AG08395 (cell line): ENCODE measurements at regions not wholly inside any gene's neighbourhood (a gene's known extent, or its start where the extent isn't known, plus 50 kb on each side); places are given as distances from the start of the nearest gene placed in this dataset.
"Not testable (repeated sequence)": the region's sequence is repeated elsewhere in the genome, so short reads cannot be mapped to it uniquely, and the experiment has no call there.

Experiments used
- DNase-seq: peaks from one replicate; pipeline ENCODE4 v3.0.0; 2012; ENCODE audit warnings: mixed read lengths, low spot score

DNA sequence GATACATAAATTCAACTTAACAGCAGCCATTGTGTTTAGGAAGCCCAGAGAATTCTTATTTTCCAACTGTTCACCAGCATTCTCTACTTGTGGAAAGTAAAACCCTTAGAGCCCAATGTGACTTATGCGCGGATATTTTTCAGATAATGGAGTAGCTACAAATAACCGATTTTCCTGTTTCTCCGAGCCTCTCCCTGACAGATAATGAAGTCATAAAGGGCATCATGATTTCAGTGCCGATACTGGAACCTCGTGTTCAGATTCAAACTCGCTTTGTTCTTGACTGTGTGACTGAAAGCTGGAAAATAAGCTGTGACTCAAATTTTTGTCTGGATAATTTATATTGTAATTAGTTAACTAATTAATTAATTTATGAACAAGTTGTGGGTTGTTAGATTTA, 228.2 kb downstream of the VAPA start:
- no peak for DNase-seq

DNA sequence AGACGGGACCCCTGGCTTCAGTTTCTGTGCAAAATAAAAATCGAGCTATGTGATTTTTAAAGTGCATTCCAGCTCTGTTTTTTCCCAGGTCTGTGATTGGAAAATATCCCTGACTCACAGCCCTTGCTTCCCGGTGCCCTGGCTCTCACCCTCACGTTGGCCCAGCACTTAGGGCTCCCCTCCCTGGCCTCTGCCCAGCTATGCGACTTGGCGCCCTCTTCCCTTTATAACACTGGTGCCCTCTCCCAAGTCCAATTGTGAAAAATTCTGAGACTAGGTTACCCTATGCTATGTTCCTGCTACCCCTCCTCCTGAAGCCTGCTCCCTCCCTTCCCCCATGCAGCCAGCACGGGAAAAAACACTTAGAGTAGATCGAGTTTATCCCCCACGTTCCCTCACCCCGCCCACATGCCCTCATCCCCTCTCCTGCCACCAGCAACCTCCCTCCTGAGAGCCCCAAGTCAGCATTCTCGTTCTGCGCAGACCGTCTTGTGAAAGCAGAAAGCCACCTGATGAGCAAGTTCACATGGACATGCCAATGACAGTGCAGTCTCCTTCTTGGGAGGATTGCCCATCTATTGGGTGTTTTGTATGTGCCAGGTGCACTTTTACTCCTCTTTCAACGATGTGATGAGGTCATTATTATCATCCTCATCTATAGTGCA, 228.8 kb downstream of the VAPA start:
- peak; percentile 84 for DNase-seq

GRCh38 chr18:10143596-10143995, 229.8 kb downstream of the VAPA start:
- DNase-seq = no peak

DNA sequence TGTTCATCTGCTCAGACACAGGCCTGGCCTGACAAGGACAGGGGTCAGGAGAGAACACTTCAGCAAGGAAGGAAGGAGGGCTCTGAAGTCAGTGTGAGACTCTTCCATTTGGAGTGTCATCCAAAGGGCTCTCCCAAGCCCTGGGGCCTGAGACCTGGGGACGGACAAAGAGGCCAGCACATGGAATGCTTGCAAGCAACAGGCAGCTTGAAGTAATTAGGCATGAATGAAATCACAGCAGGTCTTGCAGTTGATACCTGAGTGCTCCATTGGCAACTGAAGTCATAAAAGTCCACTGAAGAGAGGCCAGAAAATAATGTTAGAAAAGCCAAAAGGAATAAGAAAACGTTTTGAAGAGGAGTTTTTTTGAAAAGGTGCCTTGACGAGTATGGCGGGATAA, 231.7 kb downstream of the VAPA start:
- DNase-seq = no peak

DNA sequence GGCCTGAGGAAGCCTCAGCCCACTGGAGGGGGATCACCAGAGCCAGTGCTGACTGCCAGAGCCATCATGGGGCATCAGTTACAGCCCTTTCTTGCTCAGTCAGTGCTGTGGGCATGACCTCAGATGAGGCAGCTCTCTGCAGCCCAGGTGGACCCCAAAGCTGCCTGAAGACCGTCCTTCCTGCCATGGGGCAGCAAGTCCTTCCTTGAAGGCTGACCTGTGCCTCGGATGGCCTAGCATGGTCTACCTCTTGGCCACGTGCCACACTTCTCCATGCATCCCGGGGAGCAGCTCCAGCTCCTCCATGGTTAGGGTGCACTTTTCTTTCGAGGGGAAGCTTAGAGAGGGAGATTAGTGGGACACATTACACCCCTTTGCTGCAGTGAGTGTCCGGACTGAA, 233.4 kb downstream of the VAPA start:
- DNase-seq = no peak

GRCh38 chr18:10147752-10148151, 233.9 kb downstream of the VAPA start:
- no peak for DNase-seq

DNA sequence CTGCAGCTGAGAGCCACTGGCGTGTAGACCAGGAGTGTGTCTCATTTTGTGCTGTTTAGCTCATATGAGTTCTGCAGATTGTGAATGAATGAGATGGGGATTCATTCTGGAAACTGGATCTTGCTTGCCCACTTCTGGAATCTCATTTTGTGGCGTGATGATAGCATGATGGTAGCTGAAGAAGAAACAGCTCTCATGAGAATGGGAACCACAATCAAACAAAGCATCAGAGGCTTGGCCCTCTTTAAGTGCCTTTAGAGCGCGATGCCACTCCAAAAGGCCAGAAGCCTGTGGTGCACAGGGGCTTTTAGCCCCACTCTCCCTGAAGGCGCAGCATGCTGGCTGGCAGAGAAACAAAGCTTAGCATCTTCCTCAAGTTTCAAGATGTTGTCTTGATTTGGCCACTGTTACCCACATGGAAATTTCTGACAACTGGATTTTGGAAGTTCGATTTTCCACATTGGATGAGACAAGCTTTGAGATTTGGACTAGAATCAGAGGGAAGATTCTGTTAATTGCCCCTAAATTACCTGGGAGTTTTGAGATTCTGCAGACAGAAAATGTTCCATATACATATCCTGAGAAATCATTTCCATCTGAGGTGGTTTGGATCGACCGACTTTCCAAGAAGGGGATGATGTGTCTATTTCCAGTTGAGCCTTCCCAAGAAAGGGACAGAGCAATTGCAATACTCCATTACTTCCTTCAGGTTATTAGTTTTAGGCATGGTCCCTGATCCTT, 234.5 kb downstream of the VAPA start:
- DNase-seq = no peak

- DNase-seq = no peak
Observed at GRCh38 chr18:10149768-10150556, 236.1 kb downstream of the VAPA start.

- not testable (repeated sequence) for DNase-seq
Observed at GRCh38 chr18:10150576-10150975, 236.8 kb downstream of the VAPA start.

DNA sequence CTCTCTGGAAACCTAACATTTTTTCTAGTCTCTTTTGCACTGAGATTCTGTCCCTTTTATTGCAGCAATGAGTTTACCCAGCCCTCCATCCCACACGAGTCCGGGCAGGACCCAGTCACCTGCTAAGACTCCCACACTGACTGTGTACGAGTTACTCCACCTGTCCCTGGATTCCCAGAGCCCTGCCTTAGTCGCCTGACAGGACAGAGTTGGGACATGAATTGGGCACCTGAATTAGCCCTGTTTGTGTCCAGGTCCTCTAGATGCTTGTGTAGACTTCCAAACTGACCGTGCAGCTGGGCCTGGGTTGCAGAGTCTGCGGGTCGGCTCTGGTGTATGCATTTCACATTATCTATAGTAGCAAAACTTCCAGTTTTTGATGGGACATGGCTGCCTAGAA, 238.7 kb downstream of the VAPA start:
- no peak for DNase-seq

DNA sequence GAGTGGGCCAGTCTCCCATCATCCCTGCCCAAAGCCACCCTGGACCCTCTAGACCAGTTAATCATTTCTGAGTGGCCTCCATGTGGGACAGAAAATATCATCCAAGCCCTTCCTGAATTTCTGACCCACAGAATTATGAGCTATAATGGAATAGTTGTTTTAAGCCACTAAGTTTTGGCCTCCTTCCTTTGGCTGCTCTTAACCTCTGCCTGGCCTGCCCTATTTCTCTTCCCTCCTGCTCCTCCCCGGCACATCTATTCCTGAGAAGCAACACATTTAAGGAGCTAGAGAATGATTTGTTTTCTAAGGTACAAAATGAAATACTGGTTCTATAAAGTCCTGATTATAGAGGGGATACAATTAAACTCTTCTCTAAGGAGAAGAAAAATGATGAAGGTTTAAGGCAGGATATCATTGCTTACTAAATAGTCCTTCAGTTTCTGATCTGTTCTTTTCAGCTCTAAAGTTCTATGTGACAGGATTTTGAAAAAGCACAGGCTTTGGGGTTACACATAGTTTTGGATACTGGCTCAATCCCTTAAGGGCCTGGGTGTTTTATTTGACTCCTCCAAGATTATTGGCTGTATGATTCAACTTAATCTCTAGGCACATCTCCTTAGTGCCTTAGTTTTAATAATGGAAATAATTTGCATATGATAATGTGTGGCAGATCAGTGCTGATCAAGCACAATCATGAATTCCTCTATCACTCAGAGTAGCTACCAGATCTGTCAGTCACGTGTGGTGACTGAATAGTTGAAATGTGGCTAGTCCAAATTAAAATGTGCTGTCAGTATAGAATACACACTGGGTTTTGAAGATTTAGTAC, 240.3 kb downstream of the VAPA start:
- DNase-seq = no peak

- no peak for DNase-seq
Observed at GRCh38 chr18:10157706-10158105, 243.9 kb downstream of the VAPA start.

- no peak for DNase-seq
Observed at GRCh38 chr18:10160251-10160650, 246.4 kb downstream of the VAPA start.

- no peak for DNase-seq
Observed at GRCh38 chr18:10161315-10161714, 247.5 kb downstream of the VAPA start.

GRCh38 chr18:10162340-10162739, 248.5 kb downstream of the VAPA start:
- no peak for DNase-seq

GRCh38 chr18:10164271-10165071, 250.7 kb downstream of the VAPA start:
- no peak for DNase-seq

DNA sequence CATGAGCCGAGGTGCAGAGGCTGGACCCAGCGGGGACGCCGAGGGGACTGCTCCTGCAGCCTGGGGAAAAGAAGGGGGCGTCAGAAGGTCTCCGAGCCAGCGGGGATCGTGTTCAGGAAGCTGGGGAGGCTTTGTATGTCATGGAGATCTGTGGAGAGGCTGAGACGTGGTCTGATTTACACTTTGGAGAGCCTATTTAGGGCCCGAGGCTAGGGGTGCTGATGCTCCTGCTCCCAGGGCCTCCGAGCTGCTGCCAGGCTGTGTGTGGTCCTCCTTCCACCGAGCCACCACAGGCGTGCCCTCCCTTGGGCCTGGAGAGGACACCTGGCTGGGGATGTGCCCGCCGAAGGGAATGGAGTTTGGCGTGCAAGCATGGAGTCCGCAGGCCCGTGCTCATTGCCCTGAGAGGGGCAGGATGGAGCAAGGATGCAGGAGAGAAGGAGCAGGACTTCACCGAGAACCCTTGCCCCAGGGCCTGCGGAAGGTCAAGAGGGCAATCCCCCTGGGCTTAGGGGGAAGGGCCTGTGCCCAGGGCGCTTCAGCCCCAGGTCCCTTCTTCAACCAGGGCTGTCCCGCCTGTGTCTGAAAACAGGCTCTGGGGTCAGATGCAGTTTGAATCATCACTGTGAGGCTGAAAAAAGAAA, 252.5 kb downstream of the VAPA start:
- DNase-seq = no peak

- no peak for DNase-seq
Observed at GRCh38 chr18:10167759-10168158, 253.9 kb downstream of the VAPA start.

- DNase-seq = no peak
Observed at GRCh38 chr18:10168477-10168876, 254.7 kb downstream of the VAPA start.

DNA sequence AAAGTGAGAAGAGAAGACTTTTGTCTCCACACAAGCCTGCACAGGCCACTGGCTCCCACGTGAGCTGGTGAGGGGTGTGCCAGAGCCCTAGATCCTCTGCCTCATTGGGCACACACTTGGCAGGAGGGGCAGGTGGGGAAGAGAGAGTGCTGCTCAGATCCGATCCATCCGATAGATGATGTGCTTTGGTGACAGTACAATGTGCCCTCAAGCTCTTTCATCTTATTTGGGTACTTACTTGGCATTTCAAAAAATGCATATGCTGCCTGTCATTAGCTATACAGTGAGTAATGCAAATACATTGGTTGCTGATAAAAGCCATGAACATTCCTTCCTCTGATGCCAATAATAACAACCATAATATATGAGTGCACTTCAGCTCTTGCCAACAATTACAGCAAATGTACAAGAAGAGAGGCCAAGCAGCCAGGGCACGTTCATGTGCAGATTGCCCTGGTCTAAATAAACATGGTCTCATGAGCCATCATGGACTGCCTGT, 255.3 kb downstream of the VAPA start:
- no peak for DNase-seq

DNA sequence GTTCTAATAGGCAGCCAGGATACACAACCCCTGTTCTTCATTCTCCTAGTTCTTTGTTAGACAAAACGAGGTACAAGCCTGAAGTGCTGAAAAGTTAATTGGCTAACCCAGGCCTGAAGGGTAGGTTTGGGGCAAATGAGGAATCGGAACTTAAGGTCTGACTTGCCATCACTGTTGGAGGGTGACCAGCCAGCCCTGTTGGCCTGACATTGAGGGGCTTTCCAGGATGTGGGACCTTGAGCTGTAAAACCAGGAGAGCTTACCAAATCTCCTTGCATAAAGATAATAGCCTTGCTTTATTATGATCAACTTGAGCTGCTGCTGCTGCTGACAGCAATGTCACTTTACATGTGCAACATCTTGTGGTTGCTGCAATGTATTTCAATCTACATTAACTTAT, 256.0 kb downstream of the VAPA start:
- no peak for DNase-seq
